PC-9 (cell line): ENCODE measurements at regions not wholly inside any gene's neighbourhood (a gene's known extent, or its start where the extent isn't known, plus 50 kb on each side); places are given as distances from the start of the nearest gene placed in this dataset.

Experiments
- BruUV-seq: library from RNA; stranded (reverse); fragments of 400-500 nt; replicated peaks from 2 replicates; lab custom pipeline; 2021; lab: Mats Ljungman, UMichigan
- CTCF ChIA-PET: fragments of 300-600 bp; sonication (Branson Sonifier 250); formaldehyde crosslinking; loops from one replicate; lab custom pipeline; 2022; ENCODE audit warnings: antibody characterized with exemption; lab: Charles Lee
- POLR2A ChIA-PET: fragments of 300-600 bp; sonication (Branson Sonifier 250); formaldehyde crosslinking; loops from one replicate; lab custom pipeline; 2022; ENCODE audit warnings: antibody characterized with exemption; ENCODE audit not compliant: unreplicated experiment; lab: Charles Lee
- DNase-seq, 2 experiments: peaks; one replicate each; pipeline versions ENCODE4 v3.0.0 to v3.0.0-alpha.2; 2015 to 2022; ENCODE audit warnings: mixed read lengths in 1 of 2
- H2AFZ ChIP-seq: fragments of 200-600 bp; sonication (generic); 2 replicates; pipeline ENCODE4 v1.8.1; 2017; ENCODE audit warnings: antibody characterized with exemption
- H3F3A ChIP-seq: fragments of 200-600 bp; sonication (generic); 2 replicates; pipeline ENCODE4 v1.8.1; 2017; ENCODE audit warnings: antibody characterized with exemption, mild to moderate bottlenecking, low read depth; ENCODE audit not compliant: insufficient read depth
- H3K27ac ChIP-seq: fragments of 200-600 bp; sonication (generic); 2 replicates; pipeline ENCODE4 v1.6.1; 2016; ENCODE audit warnings: mixed run types
- H3K27me3 ChIP-seq: fragments of 200-600 bp; sonication (generic); 2 replicates; pipeline ENCODE4 v1.6.1; 2016; ENCODE audit warnings: low read depth, mixed run types; ENCODE audit not compliant: insufficient read depth
- H3K36me3 ChIP-seq: fragments of 200-600 bp; sonication (generic); 2 replicates; pipeline ENCODE4 v1.6.1; 2016; ENCODE audit warnings: low read depth, mixed run types
- H3K4me1 ChIP-seq: fragments of 200-600 bp; sonication (generic); replicated peaks from 2 replicates; pipeline ENCODE4 v1.6.1; 2016; ENCODE audit warnings: mixed run types; ENCODE audit not compliant: insufficient read depth
- H3K4me2 ChIP-seq: fragments of 200-600 bp; sonication (generic); 2 replicates; pipeline ENCODE4 v1.6.1; 2017; ENCODE audit warnings: mixed run types
- H3K4me3 ChIP-seq: fragments of 200-600 bp; sonication (generic); 2 replicates; pipeline ENCODE4 v1.6.1; 2016; ENCODE audit warnings: mixed run types
- H3K79me2 ChIP-seq: fragments of 200-600 bp; sonication (generic); 2 replicates; pipeline ENCODE4 v1.6.1; 2017; ENCODE audit warnings: low read depth, mixed run types
- H3K9me2 ChIP-seq: fragments of 200-600 bp; sonication (generic); 2 replicates; pipeline ENCODE4 v1.8.1; 2017; ENCODE audit warnings: mild to moderate bottlenecking; ENCODE audit not compliant: insufficient read depth
- H3K9me3 ChIP-seq: fragments of 200-600 bp; sonication (generic); 2 replicates; pipeline ENCODE4 v1.8.1; 2016; ENCODE audit warnings: low read depth; ENCODE audit not compliant: insufficient read depth
- H4K20me1 ChIP-seq: fragments of 200-600 bp; sonication (generic); 2 replicates; pipeline ENCODE4 v1.8.1; 2017; ENCODE audit not compliant: insufficient read depth
- CTCF ChIP-seq: fragments of 200-600 bp; sonication (generic); conservative IDR thresholded peaks from 2 replicates; pipeline ENCODE4 v1.6.1; 2017; ENCODE audit warnings: mixed run types, antibody characterized with exemption, mild to moderate bottlenecking, moderate library complexity
- EZH2 ChIP-seq: fragments of 200-600 bp; sonication (generic); IDR thresholded peaks from 2 replicates; pipeline ENCODE4 v1.8.0; 2017; ENCODE audit warnings: antibody characterized with exemption, low read depth
- intact Hi-C: fragments of 100-400 bp; cut with micrococcal nuclease; formaldehyde crosslinking; loops from one replicate; pipeline ENCODE4 v1.10.0; 2022; ENCODE audit not compliant: unreplicated experiment

DNA sequence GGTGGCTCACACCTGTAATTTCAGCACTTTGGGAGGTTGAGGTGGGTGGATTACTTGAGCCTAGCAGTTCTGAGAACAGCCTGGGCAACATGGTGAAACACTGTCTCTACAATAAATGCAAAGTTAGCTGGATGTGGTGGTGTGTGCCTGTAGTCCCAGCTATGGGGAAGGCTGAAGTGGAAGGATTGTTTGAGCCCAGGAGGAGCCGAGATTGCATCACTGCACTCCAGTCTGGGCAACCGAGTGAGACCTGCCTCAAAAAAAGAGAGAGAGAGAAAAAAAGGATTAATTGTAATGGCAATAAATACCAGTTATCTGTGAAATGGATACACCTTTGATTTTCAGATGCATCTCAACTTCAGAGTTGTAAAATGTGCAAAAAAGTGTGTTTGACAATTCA is 58.8 kb downstream of the SPRY1 start:
- Histone ChIP-seq H3K79me2 (no peaks in the 10 kb centered on the region), H3K36me3 (no peaks in the 10 kb centered on the region), H4K20me1 (no peaks in the 10 kb centered on the region), H3F3A (0 out of 2 replicates have a peak, but pooled peaks cover 3% of the 10 kb centered on the region), H3K27me3 (no peaks in the 10 kb centered on the region), H3K27ac (no peak overlapping the region), H2AFZ (no peak overlapping the region), H3K4me1 (peaks cover 10% of the 10 kb centered on the region; the same call in 1 of the 2 replicates), H3K4me2 (no peak overlapping the region), H3K9me2 (no peaks in the 10 kb centered on the region), H3K9me3 (no peaks in the 10 kb centered on the region), H3K4me3 (no peak overlapping the region)
- POLR2A ChIA-PET = no interaction called here
- TF ChIP-seq CTCF = no peak
- no peak for TF ChIP-seq EZH2
- intact Hi-C loops = no loop called here
- CTCF ChIA-PET = no interaction called here
- no TSS peak for BruUV-seq
- no peak for DNase-seq

DNA sequence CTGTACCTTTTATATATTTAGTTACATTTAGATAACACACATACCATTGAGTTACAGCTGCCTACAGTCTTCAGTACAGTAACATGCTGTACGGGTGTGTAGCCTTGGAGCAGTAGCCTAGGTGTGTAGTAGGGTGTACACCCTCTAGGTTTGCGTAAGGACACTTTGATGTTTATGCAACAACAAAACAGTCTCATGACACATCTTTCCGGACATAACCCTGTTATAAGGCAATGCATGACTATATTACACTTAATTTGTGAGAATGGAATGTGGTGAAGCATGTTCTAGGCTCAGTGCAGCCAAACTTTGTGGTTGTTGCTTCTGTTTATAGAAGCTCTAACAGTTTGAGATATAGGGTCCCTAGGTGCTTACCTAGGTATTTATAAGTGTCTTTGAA is 65.4 kb downstream of the SPRY1 start:
- H4K20me1 ChIP-seq = no peaks in the 10 kb centered on the region
- H2AFZ ChIP-seq = no peak overlapping the region
- H3K9me2 ChIP-seq = no peaks in the 10 kb centered on the region
- H3K36me3 ChIP-seq = no peaks in the 10 kb centered on the region
- no peak for TF ChIP-seq EZH2
- TF ChIP-seq CTCF = no peak
- H3K9me3 ChIP-seq = no peaks in the 10 kb centered on the region
- peak overlapping the region; percentile 31; the same call in 1 of the 2 replicates for H3K27ac ChIP-seq
- peaks cover 17% of the 10 kb centered on the region for H3K4me1 ChIP-seq
- DNase-seq = peak in 1 of 2 experiments; percentile 97
- ChIA-PET CTCF (no interaction called here), POLR2A (no interaction called here)
- no TSS peak for BruUV-seq
- no peaks in the 10 kb centered on the region for H3K27me3 ChIP-seq
- intact Hi-C loops = no loop called here
- peak overlapping the region; percentile 39 for H3K4me2 ChIP-seq
- no peak overlapping the region for H3K4me3 ChIP-seq
- H3F3A ChIP-seq = peaks cover 12% of the 10 kb centered on the region; the same call in 1 of the 2 replicates
- no peaks in the 10 kb centered on the region for H3K79me2 ChIP-seq

GRCh38 chr4:123463869-123464268 is 67.3 kb downstream of the SPRY1 start:
- TF ChIP-seq EZH2 = no peak
- no peak for TF ChIP-seq CTCF
- CTCF ChIA-PET = no interaction called here
- Histone ChIP-seq H3K9me3 (no peaks in the 10 kb centered on the region), H3K27ac (no peak overlapping the region), H3K79me2 (no peaks in the 10 kb centered on the region), H4K20me1 (no peaks in the 10 kb centered on the region), H3K36me3 (no peaks in the 10 kb centered on the region), H3K4me3 (no peak overlapping the region), H3K4me1 (peaks cover 22% of the 10 kb centered on the region), H3K27me3 (no peaks in the 10 kb centered on the region), H3F3A (peaks cover 12% of the 10 kb centered on the region; the same call in 1 of the 2 replicates), H3K4me2 (no peak overlapping the region), H3K9me2 (no peaks in the 10 kb centered on the region), H2AFZ (no peak overlapping the region)
- DNase-seq = no peak
- no TSS peak for BruUV-seq
- POLR2A ChIA-PET = interaction anchor here (0.5 to 0.7 kb wide), 2 partner anchors 20 to 57 kb away, joined by 3 to 4 read pairs; no protein-coding TSS in a partner anchor
- intact Hi-C loops = no loop called here
